Kidney (tissue), 13 donors: ENCODE measurements at regions not wholly inside any gene's neighbourhood (a gene's known extent, or its start where the extent isn't known, plus 50 kb on each side); places are given as distances from the start of the nearest gene placed in this dataset.
"Not testable (repeated sequence)": the region's sequence is repeated elsewhere in the genome, so short reads cannot be mapped to it uniquely, and the experiment has no call there.

ENCODE experiments used
- DNase-seq, 5 donors: peaks; one replicate each; pipeline ENCODE4 v3.0.0-alpha.2; 2013 to 2020
- FAIRE-seq: peaks from 2 replicates; lab custom pipeline; 2012; peaks lifted over from hg19 to GRCh38; lab: Jason Lieb, UNC
- H3K27ac ChIP-seq, 2 donors: one replicate each; pipeline ENCODE4 v1.7.0; 2013; ENCODE audit warnings: low read depth in 2 of 2, low read length in 2 of 2, inconsistent platforms in 1 of 2
- H3K27me3 ChIP-seq: one replicate; pipeline ENCODE4 v1.7.1; 2013; ENCODE audit warnings: low read length, inconsistent platforms; ENCODE audit not compliant: control insufficient read depth, insufficient read depth
- H3K36me3 ChIP-seq, 3 donors: one replicate each; pipeline versions ENCODE4 v1.7.0 to v1.7.1; 2013; ENCODE audit warnings: low read length in 3 of 3, control low read depth in 1 of 3, inconsistent platforms in 1 of 3; ENCODE audit not compliant: insufficient read depth in 3 of 3, control insufficient read depth in 2 of 3
- H3K4me1 ChIP-seq, 3 donors: one replicate each; pipeline versions ENCODE4 v1.7.0 to v1.7.1; 2013; ENCODE audit warnings: low read length in 3 of 3, inconsistent platforms in 1 of 3, low read depth in 1 of 3; ENCODE audit not compliant: control insufficient read depth in 2 of 3, insufficient read depth in 2 of 3
- H3K4me3 ChIP-seq, 3 donors: one replicate each; pipeline versions ENCODE4 v1.7.0 to v1.8.1; 2013; ENCODE audit warnings: low read length in 3 of 3, control low read depth in 1 of 3, inconsistent platforms in 1 of 3
- H3K9ac ChIP-seq, 3 donors: one replicate each; pipeline versions ENCODE4 v1.7.0 to v1.7.1; 2013; ENCODE audit warnings: low read length in 3 of 3, control low read depth in 1 of 3, inconsistent platforms in 1 of 3
- H3K9me3 ChIP-seq, 3 donors: one replicate each; pipeline versions ENCODE4 v1.7.0 to v1.7.1; 2013; ENCODE audit warnings: low read length in 3 of 3, control low read depth in 1 of 3, inconsistent platforms in 1 of 3; ENCODE audit not compliant: control insufficient read depth in 2 of 3, insufficient read depth in 1 of 3
- intact Hi-C: fragments of 100-400 bp; cut with DNase I; formaldehyde crosslinking; loops from one replicate; pipeline ENCODE4 v1.11.1; 2022
- TF ChIP-seq, protein P1 (sequence below): IDR thresholded peaks from 3 replicates; pipeline ENCODE4 v1.5.1; 2012; ENCODE audit warnings: mild to moderate bottlenecking, moderate library complexity, borderline replicate concordance; ENCODE audit not compliant: insufficient read depth; ENCODE audit errors: extremely low read depth
- donor health status: control.
- donor health status: control.
- donor health status: control.
- donor health status: control.
- donor health status: control.
- donor health status: DM: yes; HTN: yes; CAD: no.
- donor health status: Normal renal cell carcinoma (clear cell type).

DNA sequence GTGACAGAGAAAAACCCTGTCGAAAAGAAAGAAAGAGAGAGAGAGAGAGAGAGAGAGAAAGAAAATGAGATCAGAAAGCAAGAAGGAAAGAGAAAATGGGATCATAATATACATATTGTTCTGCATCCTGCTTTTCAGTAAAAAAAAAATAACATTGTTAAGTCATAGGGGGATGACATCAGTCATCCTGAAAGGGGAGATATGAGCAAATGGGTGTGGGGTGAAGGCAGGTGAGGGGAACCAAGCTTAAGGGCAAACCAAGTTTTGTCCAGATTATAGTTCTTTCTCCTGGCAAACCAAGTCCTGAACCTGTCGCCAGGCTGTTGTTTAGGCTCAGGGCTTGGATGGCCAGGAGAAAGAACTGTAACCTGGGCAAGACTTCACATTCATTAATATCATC lies 92.6 kb upstream of the TMTC4 start:
- no peak for FAIRE-seq
- no peaks in the 10 kb centered on the region for H3K36me3 ChIP-seq
- H3K9ac ChIP-seq: no peak overlapping the region
- H3K27ac ChIP-seq: no peak overlapping the region
- no peaks in the 10 kb centered on the region for H3K9me3 ChIP-seq
- H3K4me1 ChIP-seq: no peaks in the 10 kb centered on the region
- H3K4me3 ChIP-seq: no peak overlapping the region
- intact Hi-C loops: no loop called here
- no peak for DNase-seq
- no peaks in the 10 kb centered on the region for H3K27me3 ChIP-seq
- TF ChIP-seq, protein P1, sequence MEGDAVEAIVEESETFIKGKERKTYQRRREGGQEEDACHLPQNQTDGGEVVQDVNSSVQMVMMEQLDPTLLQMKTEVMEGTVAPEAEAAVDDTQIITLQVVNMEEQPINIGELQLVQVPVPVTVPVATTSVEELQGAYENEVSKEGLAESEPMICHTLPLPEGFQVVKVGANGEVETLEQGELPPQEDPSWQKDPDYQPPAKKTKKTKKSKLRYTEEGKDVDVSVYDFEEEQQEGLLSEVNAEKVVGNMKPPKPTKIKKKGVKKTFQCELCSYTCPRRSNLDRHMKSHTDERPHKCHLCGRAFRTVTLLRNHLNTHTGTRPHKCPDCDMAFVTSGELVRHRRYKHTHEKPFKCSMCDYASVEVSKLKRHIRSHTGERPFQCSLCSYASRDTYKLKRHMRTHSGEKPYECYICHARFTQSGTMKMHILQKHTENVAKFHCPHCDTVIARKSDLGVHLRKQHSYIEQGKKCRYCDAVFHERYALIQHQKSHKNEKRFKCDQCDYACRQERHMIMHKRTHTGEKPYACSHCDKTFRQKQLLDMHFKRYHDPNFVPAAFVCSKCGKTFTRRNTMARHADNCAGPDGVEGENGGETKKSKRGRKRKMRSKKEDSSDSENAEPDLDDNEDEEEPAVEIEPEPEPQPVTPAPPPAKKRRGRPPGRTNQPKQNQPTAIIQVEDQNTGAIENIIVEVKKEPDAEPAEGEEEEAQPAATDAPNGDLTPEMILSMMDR: no peak

DNA sequence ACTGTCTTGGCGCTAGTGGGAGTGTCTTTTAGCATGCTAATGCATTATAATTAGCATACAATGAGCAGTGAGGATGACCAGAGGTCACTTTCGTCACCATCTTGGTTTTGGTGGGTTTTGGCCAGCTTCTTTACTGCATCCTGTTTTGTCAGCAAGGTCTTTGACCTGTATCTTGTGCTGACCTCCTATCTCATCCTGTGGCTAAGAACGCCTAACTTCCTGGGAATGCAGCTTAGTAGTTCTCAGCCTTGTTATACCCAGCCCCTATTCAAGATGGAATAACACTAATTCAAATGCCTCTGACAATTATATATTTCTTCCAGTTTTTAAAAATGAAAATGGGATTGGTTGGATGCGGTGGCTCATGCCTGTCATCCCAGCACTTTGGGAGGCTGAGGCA lies 92.0 kb upstream of the TMTC4 start:
- H3K36me3 ChIP-seq, H3K9ac ChIP-seq, H3K27ac ChIP-seq, FAIRE-seq, H3K4me1 ChIP-seq, H3K9me3 ChIP-seq, H3K27me3 ChIP-seq, intact Hi-C loops, H3K4me3 ChIP-seq, DNase-seq: not testable (repeated sequence)

DNA sequence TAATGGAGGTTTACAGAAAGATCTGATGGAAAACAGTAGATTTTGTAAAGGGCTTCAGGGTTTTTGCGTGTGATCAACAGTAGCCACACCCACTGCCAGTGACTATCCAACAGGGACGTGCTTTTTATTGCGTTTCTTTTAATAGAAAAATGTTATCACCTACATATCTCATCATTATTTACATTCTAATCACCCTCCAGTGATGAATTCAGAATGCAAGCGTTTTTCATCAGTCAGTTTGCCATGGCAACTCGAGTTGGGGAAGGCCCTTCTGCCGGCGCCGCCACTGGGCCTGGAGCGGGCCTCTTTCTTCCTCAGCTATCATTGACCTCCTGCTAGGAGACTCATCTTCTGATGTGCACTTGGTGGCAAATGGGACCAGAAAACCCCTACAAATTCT lies 90.3 kb upstream of the TMTC4 start:
- Histone ChIP-seq H3K9ac (no peak overlapping the region), H3K9me3 (no peaks in the 10 kb centered on the region), H3K36me3 (no peaks in the 10 kb centered on the region), H3K27ac (no peak overlapping the region), H3K4me1 (no peaks in the 10 kb centered on the region), H3K4me3 (no peak overlapping the region), H3K27me3 (no peaks in the 10 kb centered on the region)
- DNase-seq (no peak), FAIRE-seq (no peak)
- TF ChIP-seq, protein P1: no peak
- intact Hi-C loops: no loop called here

DNA sequence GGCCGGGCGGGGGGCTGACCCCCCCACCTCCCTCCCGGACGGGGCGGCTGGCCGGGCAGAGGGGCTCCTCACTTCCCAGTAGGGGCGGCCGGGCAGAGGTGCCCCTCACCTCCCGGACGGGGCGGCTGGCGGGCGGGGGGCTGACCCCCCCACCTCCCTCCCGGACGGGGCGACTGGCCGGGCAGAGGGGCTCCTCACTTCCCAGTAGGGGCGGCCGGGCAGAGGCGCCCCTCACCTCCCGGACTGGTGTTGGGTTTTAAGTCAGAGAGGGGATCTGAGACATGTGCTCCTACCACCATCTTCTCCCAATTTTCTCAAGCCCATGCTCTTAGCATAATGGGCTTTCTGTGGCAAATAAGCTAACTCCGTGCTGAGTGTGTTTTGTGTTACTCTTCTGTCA lies 87.5 kb upstream of the TMTC4 start:
- H3K27ac ChIP-seq, H3K9ac ChIP-seq, DNase-seq, intact Hi-C loops, H3K9me3 ChIP-seq, H3K27me3 ChIP-seq, H3K36me3 ChIP-seq, FAIRE-seq, H3K4me3 ChIP-seq, H3K4me1 ChIP-seq: not testable (repeated sequence)

DNA sequence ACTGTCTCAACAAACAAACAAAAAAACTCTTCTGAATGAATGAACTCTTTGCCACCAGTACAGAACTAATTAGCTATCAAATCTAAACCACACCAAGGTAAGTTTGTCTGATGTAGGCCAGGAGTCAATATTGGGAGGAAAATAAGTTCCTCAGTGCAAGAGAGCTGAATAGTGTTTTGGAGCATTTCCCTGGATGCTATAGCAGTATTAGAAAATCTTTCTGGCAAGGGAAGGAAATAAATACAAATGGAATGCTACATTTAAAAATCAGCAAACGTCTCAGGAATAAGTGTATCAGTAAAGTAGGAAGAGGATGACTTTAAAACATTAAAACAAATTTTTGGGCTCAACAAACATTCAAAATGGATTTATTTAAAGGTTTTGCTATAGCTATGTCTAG lies 81.3 kb upstream of the TMTC4 start:
- Histone ChIP-seq H3K27ac (no peak overlapping the region), H3K36me3 (no peaks in the 10 kb centered on the region), H3K4me3 (no peak overlapping the region), H3K9ac (no peak overlapping the region), H3K4me1 (no peaks in the 10 kb centered on the region), H3K27me3 (no peaks in the 10 kb centered on the region), H3K9me3 (no peaks in the 10 kb centered on the region)
- intact Hi-C loops: no loop called here
- TF ChIP-seq, protein P1: no peak
- FAIRE-seq: no peak
- no peak for DNase-seq
